Activated CD8-positive, alpha-beta memory T cell treated with anti-CD3 and anti-CD28 coated beads, Interleukin-2, amount 50 U/mL, for 1 hour (primary cell): ENCODE measurements at regions not wholly inside any gene's neighbourhood (a gene's known extent, or its start where the extent isn't known, plus 50 kb on each side); places are given as distances from the start of the nearest gene placed in this dataset.

Experiments used
- DNase-seq: peaks from one replicate; pipeline ENCODE4 v3.0.0-alpha.2; 2020; ENCODE audit errors: extremely low read depth

- no peak for DNase-seq
Observed at GRCh38 chr1:213374369-213374768, 323.3 kb downstream of the RPS6KC1 start.

- no peak for DNase-seq
Observed at GRCh38 chr1:213375002-213375401, 324.0 kb downstream of the RPS6KC1 start.

GRCh38 chr1:213376862-213377372 lies 325.9 kb downstream of the RPS6KC1 start:
- no peak for DNase-seq

- DNase-seq = no peak
Observed at GRCh38 chr1:213380865-213381264, 329.8 kb downstream of the RPS6KC1 start.

- no peak for DNase-seq
Observed at GRCh38 chr1:213381572-213382084, 330.6 kb downstream of the RPS6KC1 start.

- DNase-seq = no peak
Observed at GRCh38 chr1:213383465-213383864, 332.4 kb downstream of the RPS6KC1 start.

- DNase-seq = no peak
Observed at GRCh38 chr1:213385201-213385600, 334.2 kb downstream of the RPS6KC1 start.

- no peak for DNase-seq
Observed at GRCh38 chr1:213385806-213386324, 334.8 kb downstream of the RPS6KC1 start.

GRCh38 chr1:213387380-213388015 lies 336.5 kb downstream of the RPS6KC1 start:
- DNase-seq = no peak

GRCh38 chr1:213388199-213388598 lies 337.2 kb downstream of the RPS6KC1 start:
- no peak for DNase-seq

- DNase-seq = no peak
Observed at GRCh38 chr1:213389061-213389581, 338.1 kb downstream of the RPS6KC1 start.

GRCh38 chr1:213391445-213391844 lies 340.4 kb downstream of the RPS6KC1 start:
- no peak for DNase-seq

- DNase-seq = no peak
Observed at GRCh38 chr1:213393860-213394259, 342.8 kb downstream of the RPS6KC1 start.

- DNase-seq = no peak
Observed at GRCh38 chr1:213394837-213395236, 343.8 kb downstream of the RPS6KC1 start.

GRCh38 chr1:213397638-213398037 lies 346.6 kb downstream of the RPS6KC1 start:
- no peak for DNase-seq

GRCh38 chr1:213399695-213400094 lies 348.7 kb downstream of the RPS6KC1 start:
- no peak for DNase-seq

- no peak for DNase-seq
Observed at GRCh38 chr1:213409208-213409631, 358.2 kb downstream of the RPS6KC1 start.

GRCh38 chr1:213409971-213410370 lies 358.9 kb downstream of the RPS6KC1 start:
- DNase-seq = no peak

- no peak for DNase-seq
Observed at GRCh38 chr1:213414346-213414745, 363.3 kb downstream of the RPS6KC1 start.

- no peak for DNase-seq
Observed at GRCh38 chr1:213414911-213415310, 363.9 kb downstream of the RPS6KC1 start.

GRCh38 chr1:213415691-213416380 lies 364.8 kb downstream of the RPS6KC1 start:
- no peak for DNase-seq

- DNase-seq = no peak
Observed at GRCh38 chr1:213416461-213417224, 365.6 kb downstream of the RPS6KC1 start.
